Left lobe of liver (tissue), 2 donors: ENCODE measurements at regions not wholly inside any gene's neighbourhood (a gene's known extent, or its start where the extent isn't known, plus 50 kb on each side); places are given as distances from the start of the nearest gene placed in this dataset.
"Not testable (repeated sequence)": the region's sequence is repeated elsewhere in the genome, so short reads cannot be mapped to it uniquely, and the experiment has no call there.

Experiments
- ATAC-seq: fragments of 200-7000 bp; cut with Tn5 transposase; one replicate; pipeline ENCODE4 v1.9.1; 2020; ENCODE audit warnings: mild to moderate bottlenecking, moderate library complexity
- DNase-seq: peaks from one replicate; pipeline ENCODE4 v3.0.0-alpha.2; 2020; ENCODE audit warnings: low spot score
- donor health status: DM: no; HTN: no; CAD: no; lungs with moderate emphysema.
- donor health status: DM: no; HTN: yes; CAD: no.

DNA sequence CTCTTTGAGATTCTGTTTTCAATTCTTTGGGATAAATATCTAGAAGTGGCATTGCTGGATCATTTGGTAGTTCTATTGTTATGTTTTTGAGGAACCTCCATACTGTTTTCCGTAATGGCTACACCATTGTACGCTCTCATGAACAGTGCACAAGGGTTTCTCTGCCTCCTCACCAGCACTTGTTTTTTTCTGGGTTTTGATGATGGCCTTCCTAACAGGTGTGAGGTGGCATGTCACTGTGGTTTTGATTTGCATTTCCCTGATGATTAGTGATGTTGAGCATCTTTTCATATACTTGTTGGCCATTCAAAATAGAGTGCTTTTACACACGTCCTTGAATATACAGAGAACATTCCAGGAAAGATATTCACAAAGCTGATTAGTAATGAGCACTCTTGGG lies 86.8 kb upstream of the ADORA2B start:
- not testable (repeated sequence) for DNase-seq, ATAC-seq

DNA sequence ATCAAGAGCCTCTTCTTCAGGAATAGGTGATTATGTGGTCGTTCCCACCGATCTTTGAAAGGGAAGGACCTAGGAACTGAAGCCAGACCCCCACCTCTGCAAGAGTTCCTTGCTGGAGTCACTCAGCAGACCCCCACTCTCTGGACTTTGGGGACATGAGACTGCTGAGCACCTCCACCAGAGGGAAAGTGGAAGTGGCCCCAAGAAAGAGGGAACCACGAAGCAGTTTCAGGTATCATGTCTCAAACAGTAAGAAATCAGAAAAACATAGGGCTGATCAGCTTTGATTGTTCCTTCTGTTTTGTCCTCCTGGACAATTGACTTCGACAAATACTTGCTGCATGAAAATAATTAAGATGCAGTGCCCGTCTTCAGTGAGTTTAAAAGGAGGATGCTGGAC lies 84.2 kb upstream of the ADORA2B start:
- not testable (repeated sequence) for DNase-seq, ATAC-seq

DNA sequence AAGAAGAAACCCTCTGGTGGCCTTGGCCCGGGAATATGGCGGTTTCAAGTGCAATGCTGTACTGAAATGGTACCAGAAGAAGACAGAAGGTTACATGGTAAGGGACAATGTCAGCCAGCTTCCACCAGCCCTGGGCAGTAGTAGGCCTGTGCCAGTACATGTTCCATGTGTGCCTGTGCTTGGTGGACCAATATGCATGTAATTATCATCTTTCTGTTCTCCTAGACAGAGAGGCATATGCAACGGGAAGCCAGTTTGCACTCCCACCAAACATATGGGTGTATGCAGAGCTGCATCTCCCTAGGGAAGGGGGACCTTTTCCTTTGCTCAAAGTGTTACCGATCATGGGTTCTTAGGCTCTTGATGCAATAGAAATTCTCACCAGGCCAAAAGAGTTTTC lies 80.9 kb upstream of the ADORA2B start:
- not testable (repeated sequence) for ATAC-seq, DNase-seq

GRCh38 chr17:15864472-15864871 lies 80.5 kb upstream of the ADORA2B start:
- ATAC-seq, DNase-seq: not testable (repeated sequence)

GRCh38 chr17:15866015-15866414 lies 78.9 kb upstream of the ADORA2B start:
- not testable (repeated sequence) for DNase-seq, ATAC-seq

DNA sequence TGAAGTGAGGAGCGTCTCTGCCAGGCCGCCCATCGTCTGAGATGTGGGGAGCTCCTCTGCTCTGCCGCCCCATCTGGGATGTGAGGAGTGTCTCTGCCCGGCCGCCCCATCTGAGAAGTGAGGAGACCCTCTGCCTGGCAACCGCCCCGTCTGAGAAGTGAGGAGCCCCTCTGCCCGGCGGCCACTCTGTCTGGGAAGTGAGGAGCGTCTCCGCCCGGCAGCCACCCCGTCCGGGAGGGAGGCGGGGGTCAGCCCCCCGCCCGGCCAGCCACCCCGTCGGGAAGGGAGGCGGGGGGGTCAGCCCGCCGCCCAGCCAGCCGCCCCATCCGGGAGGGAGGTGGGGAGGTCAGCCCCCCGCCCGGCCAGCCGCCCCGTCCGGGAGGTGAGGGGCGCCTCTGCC lies 77.6 kb upstream of the ADORA2B start:
- not testable (repeated sequence) for DNase-seq, ATAC-seq

DNA sequence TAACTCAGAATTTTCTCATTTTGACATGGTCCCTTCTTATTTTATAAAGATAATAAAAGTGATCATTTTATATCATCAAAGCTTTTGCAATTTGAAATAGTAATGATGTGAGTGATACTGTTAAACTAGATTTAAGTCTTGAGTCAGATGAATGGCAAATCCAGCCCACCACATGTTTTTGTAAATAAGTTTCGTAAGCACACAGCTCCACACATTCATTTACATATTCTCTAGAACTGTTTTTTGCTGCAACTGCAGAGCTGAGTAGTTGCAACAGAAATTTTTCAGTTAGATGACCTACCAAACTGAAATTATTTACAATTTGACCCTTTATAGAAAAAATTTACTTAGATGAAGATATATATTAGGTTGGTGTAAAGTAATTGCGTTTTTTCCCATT lies 75.1 kb upstream of the ADORA2B start:
- not testable (repeated sequence) for ATAC-seq

DNA sequence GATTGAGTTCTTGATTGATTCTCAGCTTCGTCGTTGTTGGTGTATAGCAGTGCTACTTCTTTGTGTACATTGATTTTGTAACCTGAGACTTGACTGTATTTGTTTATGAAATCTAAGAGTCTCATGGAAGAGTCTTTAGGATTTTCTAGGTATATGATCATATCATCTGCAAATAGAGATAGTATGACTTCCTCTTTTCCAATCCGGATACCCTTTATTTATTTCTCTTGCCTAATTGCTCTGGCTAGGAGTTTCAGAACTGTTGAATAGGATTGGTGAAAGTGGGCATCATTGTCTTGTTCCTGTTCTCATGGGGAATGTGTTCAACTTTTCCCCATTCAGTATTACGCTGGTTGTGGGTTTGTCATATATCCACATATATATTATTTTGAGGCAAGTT lies 72.3 kb upstream of the ADORA2B start:
- ATAC-seq, DNase-seq: not testable (repeated sequence)

More for the DNA sequence above, 75.1 kb upstream of the ADORA2B start:
- not testable (repeated sequence) for DNase-seq

GRCh38 chr17:15877882-15878500 lies 66.9 kb upstream of the ADORA2B start:
- not testable (repeated sequence) for DNase-seq, ATAC-seq

DNA sequence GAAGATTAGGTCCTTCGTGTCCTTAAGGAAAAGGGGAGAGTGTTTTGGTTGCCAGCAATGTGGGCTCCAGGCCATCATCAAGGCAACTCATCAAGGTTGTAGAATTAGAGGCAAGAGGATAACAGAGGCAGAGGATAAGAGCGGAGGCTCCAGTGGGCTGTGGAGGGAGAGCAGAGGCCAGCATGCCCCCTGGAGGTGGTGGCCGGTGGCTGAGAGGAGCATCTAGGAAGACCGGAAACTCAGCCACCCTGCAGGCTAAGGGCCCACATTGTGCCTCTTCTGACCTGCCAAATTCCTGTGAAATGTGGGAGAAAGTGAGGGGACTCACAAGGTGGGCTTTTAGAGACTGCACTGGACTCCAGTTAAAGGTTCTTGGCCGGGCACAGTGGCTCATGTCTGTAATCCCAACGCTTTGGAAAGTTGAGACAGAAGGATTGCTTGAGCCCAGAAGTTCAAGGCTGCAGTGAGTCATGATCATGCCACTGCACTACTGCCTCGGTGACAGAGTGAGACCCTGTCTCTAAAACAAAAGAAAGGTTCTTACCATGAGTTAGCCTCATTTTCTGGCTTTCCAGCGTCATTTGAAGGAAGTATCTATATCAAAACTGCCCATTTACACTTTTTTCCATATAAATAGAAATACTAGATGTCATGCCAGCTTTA lies 62.7 kb upstream of the ADORA2B start:
- ATAC-seq, result no peak
- no peak for DNase-seq

DNA sequence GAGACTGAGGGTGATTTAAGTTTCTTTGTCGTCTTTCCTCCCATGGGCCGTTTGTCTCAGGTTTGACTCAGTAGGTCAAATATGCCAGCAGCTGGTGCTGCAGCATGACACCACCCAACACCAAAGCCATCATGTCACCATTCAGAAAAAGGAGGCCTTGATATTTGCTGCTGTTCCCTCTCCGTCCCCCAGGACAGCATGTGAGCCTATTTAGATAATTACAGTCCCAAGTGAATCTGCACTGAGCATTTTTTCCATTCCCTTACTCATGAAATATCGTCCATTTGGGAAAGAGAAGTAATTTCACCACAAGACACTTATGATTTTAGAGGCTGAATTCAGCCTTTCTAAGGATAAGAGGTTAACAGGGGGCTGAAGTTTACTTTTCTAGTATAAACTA lies 62.2 kb upstream of the ADORA2B start:
- ATAC-seq (no peak), DNase-seq (no peak)

DNA sequence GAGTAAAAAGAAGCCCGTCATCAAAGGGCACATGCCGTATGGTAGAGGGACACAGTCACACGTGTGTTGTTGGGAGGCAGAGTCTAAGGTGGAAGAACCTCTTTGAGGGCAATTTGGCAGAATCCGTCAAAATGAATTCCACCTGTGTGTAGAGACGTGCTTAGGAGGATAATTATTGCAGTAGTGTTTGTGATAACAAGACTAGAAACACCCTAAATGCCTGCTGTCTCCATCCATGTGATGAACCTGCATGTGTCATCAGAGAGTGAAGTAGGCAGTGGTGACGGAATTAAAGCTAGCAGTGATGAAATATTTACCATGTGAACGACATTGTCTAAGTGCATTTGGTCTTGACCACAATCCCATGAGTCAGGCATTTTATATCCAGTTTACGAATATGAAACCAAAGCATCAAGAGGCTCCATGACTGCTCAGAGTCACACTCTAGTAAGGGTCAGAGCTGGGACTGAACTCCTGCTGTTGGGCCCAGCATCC lies 61.3 kb upstream of the ADORA2B start:
- ATAC-seq (no peak), DNase-seq (no peak)

DNA sequence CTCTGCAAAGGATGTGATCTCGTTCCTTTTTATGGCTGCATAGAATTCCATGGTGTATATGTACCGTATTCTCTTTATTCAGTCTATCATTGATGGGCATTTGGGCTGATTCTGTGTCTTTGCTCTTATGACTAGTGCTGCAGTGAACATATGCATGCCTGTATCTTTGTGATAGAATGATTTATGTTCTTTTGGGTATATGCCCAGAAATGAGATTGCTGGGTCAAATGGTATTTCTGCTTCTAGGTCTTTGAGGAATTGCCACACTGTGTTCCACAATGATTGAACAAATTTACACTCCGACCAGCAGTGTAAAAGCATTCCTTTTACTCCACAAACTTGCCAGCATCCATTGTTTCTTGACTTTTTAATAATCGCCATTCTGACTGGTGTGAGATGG lies 60.2 kb upstream of the ADORA2B start:
- no peak for ATAC-seq
- DNase-seq, result no peak

- no peak for ATAC-seq
- DNase-seq, result no peak
Measured at GRCh38 chr17:15885770-15886169, 59.2 kb upstream of the ADORA2B start.

- ATAC-seq (no peak), DNase-seq (no peak)
Measured at GRCh38 chr17:15886221-15886620, 58.7 kb upstream of the ADORA2B start.

- no peak for ATAC-seq
Measured at GRCh38 chr17:15886804-15887203, 58.1 kb upstream of the ADORA2B start.

DNA sequence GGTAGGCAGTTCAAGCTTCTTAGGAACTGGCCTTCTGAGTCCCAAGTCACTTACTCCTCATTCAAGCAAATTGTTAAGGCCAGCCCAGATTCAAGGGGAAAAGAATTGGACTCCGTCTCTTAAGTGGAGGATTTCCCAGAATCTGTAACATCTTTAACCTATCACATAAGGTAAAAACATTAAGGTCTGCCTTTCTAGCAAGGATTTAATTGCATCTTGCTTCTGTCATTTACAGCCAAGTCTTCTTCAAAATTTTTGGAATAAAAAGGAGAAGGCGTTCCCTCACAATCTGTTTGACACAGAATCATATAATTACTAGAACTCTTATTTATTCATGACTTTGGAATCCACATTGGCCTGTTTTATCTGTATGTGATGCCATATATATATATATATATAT lies 56.5 kb upstream of the ADORA2B start:
- ATAC-seq (no peak), DNase-seq (no peak)

More at GRCh38 chr17:15886804-15887203, 58.1 kb upstream of the ADORA2B start:
- no peak for DNase-seq

DNA sequence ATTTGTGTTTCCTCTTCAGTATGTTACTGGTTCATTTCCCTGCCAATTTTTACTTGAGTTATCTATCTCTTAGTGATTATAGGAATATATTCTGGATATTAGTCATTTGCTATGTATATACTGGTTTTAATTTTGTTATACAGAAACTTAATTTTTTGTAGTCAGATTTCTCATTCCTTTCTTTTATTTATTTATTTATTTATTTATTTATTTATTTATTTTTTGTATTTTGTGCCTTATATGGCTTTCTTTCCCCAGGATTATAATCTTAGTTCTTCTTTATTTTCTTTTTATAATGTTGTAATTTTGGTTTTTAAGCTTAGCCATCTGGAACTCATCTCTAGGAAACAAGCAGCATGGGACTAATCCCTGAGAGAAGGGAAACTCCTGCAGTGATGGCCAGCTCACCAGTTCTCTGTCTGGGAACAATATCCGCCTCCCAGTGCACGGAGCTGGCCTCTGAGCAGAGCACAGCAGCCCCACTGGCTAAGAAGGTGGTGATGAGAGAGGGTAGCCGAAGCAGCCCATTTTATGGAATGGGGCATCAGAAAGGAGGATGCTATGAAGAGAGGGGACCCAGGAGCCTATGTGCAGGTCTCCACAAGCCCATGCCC lies 54.5 kb upstream of the ADORA2B start:
- ATAC-seq (no peak), DNase-seq (no peak)

DNA sequence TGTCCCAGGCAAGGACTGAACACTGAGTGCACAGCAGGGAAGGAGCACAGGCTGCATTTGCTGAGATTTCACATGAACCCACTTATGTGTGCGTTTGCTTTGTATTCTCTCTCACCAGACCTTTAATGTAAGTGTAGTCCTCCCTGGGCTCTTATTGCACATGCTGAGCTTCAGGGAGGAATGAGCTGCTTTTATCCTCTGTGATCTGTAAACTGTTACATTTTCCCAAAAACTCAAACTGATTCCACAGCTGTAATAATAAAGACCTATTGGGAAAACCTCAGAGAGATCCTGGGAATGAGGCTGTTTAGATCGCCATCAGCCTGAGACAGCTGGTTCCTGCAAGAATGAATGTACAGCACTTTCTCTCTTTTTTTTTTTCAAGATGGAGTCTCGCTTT lies 53.6 kb upstream of the ADORA2B start:
- no peak for ATAC-seq
- DNase-seq, result no peak

DNA sequence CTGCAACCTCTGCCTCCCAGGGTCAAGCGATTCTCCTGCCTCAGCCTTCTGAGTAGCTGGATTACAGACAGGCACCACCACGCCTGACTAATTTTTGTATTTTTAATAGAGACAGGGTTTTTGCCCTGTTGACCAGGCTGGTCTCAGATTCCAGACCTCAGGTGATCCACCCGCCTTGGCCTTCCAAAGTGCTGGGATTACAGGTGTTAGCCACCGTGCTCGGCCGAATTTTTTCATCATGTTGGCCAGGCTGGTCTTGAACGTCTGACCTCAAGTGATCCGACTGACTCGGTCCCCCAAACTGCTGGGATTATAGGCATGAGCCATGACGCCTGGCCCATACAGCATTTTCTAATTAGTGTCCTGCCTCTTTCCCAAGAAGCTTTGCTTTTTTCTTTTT lies 52.7 kb upstream of the ADORA2B start:
- ATAC-seq (no peak), DNase-seq (no peak)

- ATAC-seq, result peak; percentile 26
- DNase-seq, result no peak
Measured at GRCh38 chr17:15892731-15893657, 51.9 kb upstream of the ADORA2B start.
